Stimulated activated naive CD8-positive, alpha-beta T cell treated with anti-CD3 and anti-CD28 coated beads, Interleukin-15, Interleukin-2, amounts not matched to agents 100 ng/mL and 50 ng/mL, for 24 hours (primary cell): ENCODE measurements at regions not wholly inside any gene's neighbourhood (a gene's known extent, or its start where the extent isn't known, plus 50 kb on each side); places are given as distances from the start of the nearest gene placed in this dataset.

Experiments
- H3K27ac Mint-ChIP-seq: one replicate; pipeline ENCODE4 v1.8.0; 2021; ENCODE audit warnings: mild to moderate bottlenecking, mixed read lengths
- H3K27me3 Mint-ChIP-seq: one replicate; pipeline ENCODE4 v1.8.0; 2021; ENCODE audit warnings: mixed read lengths
- H3K36me3 Mint-ChIP-seq: one replicate; pipeline ENCODE4 v1.8.0; 2021; ENCODE audit warnings: low read depth, mixed read lengths
- H3K4me1 Mint-ChIP-seq: one replicate; pipeline ENCODE4 v1.8.0; 2021; ENCODE audit warnings: low read depth, mixed read lengths
- H3K4me3 Mint-ChIP-seq: one replicate; pipeline ENCODE4 v1.8.0; 2021; ENCODE audit warnings: mild to moderate bottlenecking, mixed read lengths
- H3K9me3 Mint-ChIP-seq: one replicate; pipeline ENCODE4 v1.8.0; 2021; ENCODE audit warnings: mixed read lengths

- Mint-ChIP-seq H3K27ac (no peak overlapping the region), H3K4me3 (no peak overlapping the region), H3K27me3 (peaks cover 12% of the 10 kb centered on the region), H3K36me3 (no peaks in the 10 kb centered on the region), H3K9me3 (no peaks in the 10 kb centered on the region), H3K4me1 (no peaks in the 10 kb centered on the region)
Observed at GRCh38 chr20:52888096-52888495, 84.1 kb upstream of the TSHZ2 start.

- H3K4me1 Mint-ChIP-seq = no peaks in the 10 kb centered on the region
- peaks cover 4% of the 10 kb centered on the region for H3K27me3 Mint-ChIP-seq
- H3K4me3 Mint-ChIP-seq = no peak overlapping the region
- H3K27ac Mint-ChIP-seq = no peak overlapping the region
- no peaks in the 10 kb centered on the region for H3K9me3 Mint-ChIP-seq
- H3K36me3 Mint-ChIP-seq = no peaks in the 10 kb centered on the region
Observed at GRCh38 chr20:52880997-52881396, 91.2 kb upstream of the TSHZ2 start.

GRCh38 chr20:52880259-52880658, 91.9 kb upstream of the TSHZ2 start:
- H3K36me3 Mint-ChIP-seq = no peaks in the 10 kb centered on the region
- H3K27me3 Mint-ChIP-seq = peaks cover 4% of the 10 kb centered on the region
- H3K4me1 Mint-ChIP-seq = no peaks in the 10 kb centered on the region
- no peak overlapping the region for H3K4me3 Mint-ChIP-seq
- no peaks in the 10 kb centered on the region for H3K9me3 Mint-ChIP-seq
- no peak overlapping the region for H3K27ac Mint-ChIP-seq

- no peak overlapping the region for H3K4me3 Mint-ChIP-seq
- no peaks in the 10 kb centered on the region for H3K36me3 Mint-ChIP-seq
- no peaks in the 10 kb centered on the region for H3K4me1 Mint-ChIP-seq
- H3K9me3 Mint-ChIP-seq = no peaks in the 10 kb centered on the region
- H3K27ac Mint-ChIP-seq = no peak overlapping the region
- H3K27me3 Mint-ChIP-seq = no peaks in the 10 kb centered on the region
Observed at GRCh38 chr20:52874241-52874640, 97.9 kb upstream of the TSHZ2 start.

- H3K27ac Mint-ChIP-seq = no peak overlapping the region
- H3K9me3 Mint-ChIP-seq = no peaks in the 10 kb centered on the region
- no peak overlapping the region for H3K4me3 Mint-ChIP-seq
- no peaks in the 10 kb centered on the region for H3K27me3 Mint-ChIP-seq
- no peaks in the 10 kb centered on the region for H3K36me3 Mint-ChIP-seq
- no peaks in the 10 kb centered on the region for H3K4me1 Mint-ChIP-seq
Observed at GRCh38 chr20:52869698-52870501, 102.3 kb upstream of the TSHZ2 start.

- Mint-ChIP-seq H3K4me3 (no peak overlapping the region), H3K9me3 (no peaks in the 10 kb centered on the region), H3K4me1 (no peaks in the 10 kb centered on the region), H3K27me3 (no peaks in the 10 kb centered on the region), H3K36me3 (no peaks in the 10 kb centered on the region), H3K27ac (no peak overlapping the region)
Observed at GRCh38 chr20:52869276-52869675, 102.9 kb upstream of the TSHZ2 start.

GRCh38 chr20:52867305-52867704, 104.9 kb upstream of the TSHZ2 start:
- Mint-ChIP-seq H3K36me3 (no peaks in the 10 kb centered on the region), H3K4me1 (no peaks in the 10 kb centered on the region), H3K27me3 (no peaks in the 10 kb centered on the region), H3K4me3 (no peak overlapping the region), H3K9me3 (peaks cover 4% of the 10 kb centered on the region), H3K27ac (no peak overlapping the region)

- Mint-ChIP-seq H3K27me3 (no peaks in the 10 kb centered on the region), H3K4me1 (no peaks in the 10 kb centered on the region), H3K9me3 (peaks cover 4% of the 10 kb centered on the region), H3K36me3 (no peaks in the 10 kb centered on the region), H3K27ac (no peak overlapping the region), H3K4me3 (no peak overlapping the region)
Observed at GRCh38 chr20:52864916-52865605, 107.1 kb upstream of the TSHZ2 start.

- H3K27ac Mint-ChIP-seq = no peak overlapping the region
- H3K36me3 Mint-ChIP-seq = no peaks in the 10 kb centered on the region
- no peak overlapping the region for H3K4me3 Mint-ChIP-seq
- H3K9me3 Mint-ChIP-seq = peaks cover 8% of the 10 kb centered on the region
- no peaks in the 10 kb centered on the region for H3K4me1 Mint-ChIP-seq
- no peaks in the 10 kb centered on the region for H3K27me3 Mint-ChIP-seq
Observed at GRCh38 chr20:52859156-52859876, 112.8 kb upstream of the TSHZ2 start.

- H3K4me3 Mint-ChIP-seq = no peak overlapping the region
- no peak overlapping the region for H3K27ac Mint-ChIP-seq
- no peaks in the 10 kb centered on the region for H3K4me1 Mint-ChIP-seq
- H3K27me3 Mint-ChIP-seq = no peaks in the 10 kb centered on the region
- peaks cover 4% of the 10 kb centered on the region for H3K9me3 Mint-ChIP-seq
- no peaks in the 10 kb centered on the region for H3K36me3 Mint-ChIP-seq
Observed at GRCh38 chr20:52852714-52853113, 119.4 kb upstream of the TSHZ2 start.

GRCh38 chr20:52847731-52848359, 124.3 kb upstream of the TSHZ2 start:
- Mint-ChIP-seq H3K9me3 (no peaks in the 10 kb centered on the region), H3K36me3 (no peaks in the 10 kb centered on the region), H3K4me3 (no peak overlapping the region), H3K27ac (no peak overlapping the region), H3K27me3 (peaks cover 4% of the 10 kb centered on the region), H3K4me1 (no peaks in the 10 kb centered on the region)

GRCh38 chr20:52847029-52847660, 125.0 kb upstream of the TSHZ2 start:
- H3K27ac Mint-ChIP-seq = no peak overlapping the region
- no peaks in the 10 kb centered on the region for H3K9me3 Mint-ChIP-seq
- H3K36me3 Mint-ChIP-seq = no peaks in the 10 kb centered on the region
- H3K4me3 Mint-ChIP-seq = no peak overlapping the region
- peaks cover 4% of the 10 kb centered on the region for H3K27me3 Mint-ChIP-seq
- H3K4me1 Mint-ChIP-seq = no peaks in the 10 kb centered on the region

- Mint-ChIP-seq H3K27me3 (peaks cover 4% of the 10 kb centered on the region), H3K4me1 (no peaks in the 10 kb centered on the region), H3K27ac (no peak overlapping the region), H3K9me3 (no peaks in the 10 kb centered on the region), H3K36me3 (no peaks in the 10 kb centered on the region), H3K4me3 (no peak overlapping the region)
Observed at GRCh38 chr20:52845044-52845443, 127.1 kb upstream of the TSHZ2 start.

GRCh38 chr20:52843425-52843824, 128.7 kb upstream of the TSHZ2 start:
- Mint-ChIP-seq H3K27ac (no peak overlapping the region), H3K36me3 (no peaks in the 10 kb centered on the region), H3K4me1 (no peaks in the 10 kb centered on the region), H3K4me3 (no peak overlapping the region), H3K9me3 (no peaks in the 10 kb centered on the region), H3K27me3 (peaks cover 4% of the 10 kb centered on the region)
